Activated naive CD4-positive, alpha-beta T cell treated with anti-CD3 and anti-CD28 coated beads, Interleukin-2, amount 50 U/mL, for 24 hours (primary cell): ENCODE measurements at regions not wholly inside any gene's neighbourhood (a gene's known extent, or its start where the extent isn't known, plus 50 kb on each side); places are given as distances from the start of the nearest gene placed in this dataset.
"Not testable (repeated sequence)": the region's sequence is repeated elsewhere in the genome, so short reads cannot be mapped to it uniquely, and the experiment has no call there.

Experiments used
- H3K27ac Mint-ChIP-seq: one replicate; pipeline ENCODE4 v1.8.0; 2021; ENCODE audit warnings: mild to moderate bottlenecking, mixed read lengths
- H3K27me3 Mint-ChIP-seq: one replicate; pipeline ENCODE4 v1.8.0; 2021; ENCODE audit warnings: mixed read lengths
- H3K36me3 Mint-ChIP-seq: one replicate; pipeline ENCODE4 v1.8.0; 2021; ENCODE audit warnings: mixed read lengths
- H3K4me1 Mint-ChIP-seq: one replicate; pipeline ENCODE4 v1.8.0; 2021; ENCODE audit warnings: mixed read lengths
- H3K4me3 Mint-ChIP-seq: one replicate; pipeline ENCODE4 v1.8.0; 2021; ENCODE audit warnings: mild to moderate bottlenecking, mixed read lengths
- H3K9me3 Mint-ChIP-seq: one replicate; pipeline ENCODE4 v1.8.0; 2021; ENCODE audit warnings: mixed read lengths

- peaks cover 24% of the 10 kb centered on the region for H3K27me3 Mint-ChIP-seq
- H3K9me3 Mint-ChIP-seq = no peaks in the 10 kb centered on the region
- no peaks in the 10 kb centered on the region for H3K36me3 Mint-ChIP-seq
- no peak overlapping the region for H3K27ac Mint-ChIP-seq
- H3K4me3 Mint-ChIP-seq = no peak overlapping the region
- no peaks in the 10 kb centered on the region for H3K4me1 Mint-ChIP-seq
Observed at GRCh38 chr22:49355211-49355920, 472.3 kb downstream of the BRD1 start.

GRCh38 chr22:49354516-49355210 is 473.0 kb downstream of the BRD1 start:
- H3K27me3 Mint-ChIP-seq = peaks cover 24% of the 10 kb centered on the region
- no peak overlapping the region for H3K27ac Mint-ChIP-seq
- H3K4me1 Mint-ChIP-seq = no peaks in the 10 kb centered on the region
- H3K9me3 Mint-ChIP-seq = no peaks in the 10 kb centered on the region
- no peak overlapping the region for H3K4me3 Mint-ChIP-seq
- no peaks in the 10 kb centered on the region for H3K36me3 Mint-ChIP-seq

GRCh38 chr22:49353235-49353634 is 474.4 kb downstream of the BRD1 start:
- Mint-ChIP-seq H3K9me3 (no peaks in the 10 kb centered on the region), H3K4me1 (no peaks in the 10 kb centered on the region), H3K27me3 (peaks cover 24% of the 10 kb centered on the region), H3K4me3 (no peak overlapping the region), H3K36me3 (no peaks in the 10 kb centered on the region), H3K27ac (no peak overlapping the region)

GRCh38 chr22:49352361-49353169 is 475.1 kb downstream of the BRD1 start:
- no peak overlapping the region for H3K27ac Mint-ChIP-seq
- H3K9me3 Mint-ChIP-seq = no peaks in the 10 kb centered on the region
- H3K4me1 Mint-ChIP-seq = no peaks in the 10 kb centered on the region
- no peak overlapping the region for H3K4me3 Mint-ChIP-seq
- peaks cover 22% of the 10 kb centered on the region for H3K27me3 Mint-ChIP-seq
- H3K36me3 Mint-ChIP-seq = no peaks in the 10 kb centered on the region

- H3K27ac Mint-ChIP-seq = no peak overlapping the region
- H3K36me3 Mint-ChIP-seq = no peaks in the 10 kb centered on the region
- peaks cover 22% of the 10 kb centered on the region for H3K27me3 Mint-ChIP-seq
- H3K4me1 Mint-ChIP-seq = no peaks in the 10 kb centered on the region
- no peaks in the 10 kb centered on the region for H3K9me3 Mint-ChIP-seq
- H3K4me3 Mint-ChIP-seq = no peak overlapping the region
Observed at GRCh38 chr22:49351761-49352227, 475.9 kb downstream of the BRD1 start.

- H3K4me1 Mint-ChIP-seq = no peaks in the 10 kb centered on the region
- no peak overlapping the region for H3K4me3 Mint-ChIP-seq
- H3K9me3 Mint-ChIP-seq = no peaks in the 10 kb centered on the region
- H3K27me3 Mint-ChIP-seq = peaks cover 17% of the 10 kb centered on the region
- H3K36me3 Mint-ChIP-seq = no peaks in the 10 kb centered on the region
- no peak overlapping the region for H3K27ac Mint-ChIP-seq
Observed at GRCh38 chr22:49350441-49351121, 477.1 kb downstream of the BRD1 start.

GRCh38 chr22:49349841-49350381 is 477.8 kb downstream of the BRD1 start:
- Mint-ChIP-seq H3K9me3 (no peaks in the 10 kb centered on the region), H3K4me1 (no peaks in the 10 kb centered on the region), H3K36me3 (no peaks in the 10 kb centered on the region)

GRCh38 chr22:49349181-49349835 is 478.4 kb downstream of the BRD1 start:
- Mint-ChIP-seq H3K36me3 (no peaks in the 10 kb centered on the region), H3K27me3 (peaks cover 14% of the 10 kb centered on the region), H3K4me3 (no peak overlapping the region), H3K9me3 (no peaks in the 10 kb centered on the region), H3K4me1 (no peaks in the 10 kb centered on the region), H3K27ac (no peak overlapping the region)

More at GRCh38 chr22:49349841-49350381, 477.8 kb downstream of the BRD1 start:
- peaks cover 16% of the 10 kb centered on the region for H3K27me3 Mint-ChIP-seq
- H3K4me3 Mint-ChIP-seq = no peak overlapping the region
- no peak overlapping the region for H3K27ac Mint-ChIP-seq

GRCh38 chr22:49348631-49349030 is 479.0 kb downstream of the BRD1 start:
- Mint-ChIP-seq H3K36me3 (no peaks in the 10 kb centered on the region), H3K4me1 (no peaks in the 10 kb centered on the region), H3K9me3 (no peaks in the 10 kb centered on the region), H3K27me3 (peaks cover 16% of the 10 kb centered on the region), H3K4me3 (no peak overlapping the region), H3K27ac (no peak overlapping the region)

- no peaks in the 10 kb centered on the region for H3K36me3 Mint-ChIP-seq
- no peaks in the 10 kb centered on the region for H3K9me3 Mint-ChIP-seq
- peaks cover 13% of the 10 kb centered on the region for H3K27me3 Mint-ChIP-seq
- H3K4me3 Mint-ChIP-seq = no peak overlapping the region
- H3K4me1 Mint-ChIP-seq = no peaks in the 10 kb centered on the region
- no peak overlapping the region for H3K27ac Mint-ChIP-seq
Observed at GRCh38 chr22:49347376-49347775, 480.3 kb downstream of the BRD1 start.

GRCh38 chr22:49345896-49346295 is 481.8 kb downstream of the BRD1 start:
- Mint-ChIP-seq H3K27ac (no peak overlapping the region), H3K36me3 (no peaks in the 10 kb centered on the region), H3K27me3 (peaks cover 13% of the 10 kb centered on the region), H3K4me1 (no peaks in the 10 kb centered on the region), H3K4me3 (no peak overlapping the region), H3K9me3 (no peaks in the 10 kb centered on the region)

- H3K4me1 Mint-ChIP-seq = no peaks in the 10 kb centered on the region
- H3K27ac Mint-ChIP-seq = no peak overlapping the region
- H3K9me3 Mint-ChIP-seq = no peaks in the 10 kb centered on the region
- H3K4me3 Mint-ChIP-seq = no peak overlapping the region
- H3K36me3 Mint-ChIP-seq = no peaks in the 10 kb centered on the region
- H3K27me3 Mint-ChIP-seq = peaks cover 14% of the 10 kb centered on the region
Observed at GRCh38 chr22:49344656-49345055, 483.0 kb downstream of the BRD1 start.

- H3K27ac Mint-ChIP-seq = no peak overlapping the region
- H3K4me1 Mint-ChIP-seq = no peaks in the 10 kb centered on the region
- no peaks in the 10 kb centered on the region for H3K36me3 Mint-ChIP-seq
- no peak overlapping the region for H3K4me3 Mint-ChIP-seq
- peaks cover 16% of the 10 kb centered on the region for H3K27me3 Mint-ChIP-seq
- no peaks in the 10 kb centered on the region for H3K9me3 Mint-ChIP-seq
Observed at GRCh38 chr22:49344161-49344560, 483.5 kb downstream of the BRD1 start.

- H3K4me3 Mint-ChIP-seq = no peak overlapping the region
- H3K9me3 Mint-ChIP-seq = no peaks in the 10 kb centered on the region
- no peaks in the 10 kb centered on the region for H3K36me3 Mint-ChIP-seq
- H3K27ac Mint-ChIP-seq = no peak overlapping the region
- no peaks in the 10 kb centered on the region for H3K4me1 Mint-ChIP-seq
- peaks cover 16% of the 10 kb centered on the region for H3K27me3 Mint-ChIP-seq
Observed at GRCh38 chr22:49340406-49340805, 487.3 kb downstream of the BRD1 start.

GRCh38 chr22:49336483-49336882 is 491.2 kb downstream of the BRD1 start:
- H3K36me3 Mint-ChIP-seq, H3K9me3 Mint-ChIP-seq, H3K4me1 Mint-ChIP-seq, H3K27ac Mint-ChIP-seq, H3K27me3 Mint-ChIP-seq, H3K4me3 Mint-ChIP-seq: not testable (repeated sequence)
